Activated T-helper 17 cell treated with anti-CD3 and anti-CD28 coated beads, Interleukin-2, amount 50 U/mL, for 72 hours (primary cell): ENCODE measurements at regions not wholly inside any gene's neighbourhood (a gene's known extent, or its start where the extent isn't known, plus 50 kb on each side); places are given as distances from the start of the nearest gene placed in this dataset.
"Not testable (repeated sequence)": the region's sequence is repeated elsewhere in the genome, so short reads cannot be mapped to it uniquely, and the experiment has no call there.

Experiments used
- ATAC-seq: fragments of 150-1000 bp; cut with Tn5 transposase; replicated peaks from 2 replicates; pipeline ENCODE4 v1.10.0; 2021; ENCODE audit warnings: mild to moderate bottlenecking, moderate library complexity
- H3K27ac Mint-ChIP-seq: one replicate; pipeline ENCODE4 v1.8.0; 2022; ENCODE audit warnings: mixed read lengths
- H3K27me3 Mint-ChIP-seq: one replicate; pipeline ENCODE4 v1.8.0; 2022; ENCODE audit warnings: mixed read lengths
- H3K36me3 Mint-ChIP-seq: one replicate; pipeline ENCODE4 v1.8.0; 2022; ENCODE audit warnings: low read depth, mild to moderate bottlenecking, mixed read lengths
- H3K4me1 Mint-ChIP-seq: one replicate; pipeline ENCODE4 v1.8.0; 2022; ENCODE audit warnings: mixed read lengths
- H3K4me3 Mint-ChIP-seq: one replicate; pipeline ENCODE4 v1.8.0; 2022; ENCODE audit warnings: mild to moderate bottlenecking, mixed read lengths
- H3K9me3 Mint-ChIP-seq: one replicate; pipeline ENCODE4 v1.8.0; 2022; ENCODE audit warnings: mixed read lengths

- no peaks in the 10 kb centered on the region for H3K36me3 Mint-ChIP-seq
- no peak overlapping the region for H3K4me3 Mint-ChIP-seq
- ATAC-seq = no peak
- H3K27ac Mint-ChIP-seq = no peak overlapping the region
- H3K27me3 Mint-ChIP-seq = peaks cover 17% of the 10 kb centered on the region
- H3K4me1 Mint-ChIP-seq = no peaks in the 10 kb centered on the region
- H3K9me3 Mint-ChIP-seq = peaks cover 11% of the 10 kb centered on the region
Observed at GRCh38 chr2:19617257-19617848, 258.9 kb upstream of the OSR1 start.

GRCh38 chr2:19615402-19615801 lies 257.0 kb upstream of the OSR1 start:
- H3K36me3 Mint-ChIP-seq, H3K27ac Mint-ChIP-seq, ATAC-seq, H3K4me1 Mint-ChIP-seq, H3K4me3 Mint-ChIP-seq: not testable (repeated sequence)
- peaks cover 11% of the 10 kb centered on the region for H3K9me3 Mint-ChIP-seq
- peaks cover 19% of the 10 kb centered on the region for H3K27me3 Mint-ChIP-seq

- no peak overlapping the region for H3K27ac Mint-ChIP-seq
- ATAC-seq = no peak
- peaks cover 23% of the 10 kb centered on the region for H3K27me3 Mint-ChIP-seq
- no peaks in the 10 kb centered on the region for H3K36me3 Mint-ChIP-seq
- H3K4me3 Mint-ChIP-seq = no peak overlapping the region
- peaks cover 11% of the 10 kb centered on the region for H3K9me3 Mint-ChIP-seq
- H3K4me1 Mint-ChIP-seq = no peaks in the 10 kb centered on the region
Observed at GRCh38 chr2:19614066-19614465, 255.6 kb upstream of the OSR1 start.

GRCh38 chr2:19611491-19612332 lies 253.3 kb upstream of the OSR1 start:
- peaks cover 11% of the 10 kb centered on the region for H3K9me3 Mint-ChIP-seq
- H3K4me3 Mint-ChIP-seq = no peak overlapping the region
- ATAC-seq = no peak

GRCh38 chr2:19609266-19609665 lies 250.8 kb upstream of the OSR1 start:
- ATAC-seq = no peak
- Mint-ChIP-seq H3K9me3 (peaks cover 4% of the 10 kb centered on the region), H3K36me3 (no peaks in the 10 kb centered on the region), H3K27ac (no peak overlapping the region), H3K27me3 (peaks cover 21% of the 10 kb centered on the region), H3K4me3 (no peak overlapping the region), H3K4me1 (no peaks in the 10 kb centered on the region)

More at GRCh38 chr2:19611491-19612332, 253.3 kb upstream of the OSR1 start:
- peaks cover 21% of the 10 kb centered on the region for H3K27me3 Mint-ChIP-seq
- no peaks in the 10 kb centered on the region for H3K36me3 Mint-ChIP-seq
- no peak overlapping the region for H3K27ac Mint-ChIP-seq
- no peaks in the 10 kb centered on the region for H3K4me1 Mint-ChIP-seq

- Mint-ChIP-seq H3K27me3 (peaks cover 21% of the 10 kb centered on the region), H3K4me3 (no peak overlapping the region), H3K9me3 (peaks cover 4% of the 10 kb centered on the region), H3K36me3 (no peaks in the 10 kb centered on the region), H3K4me1 (no peaks in the 10 kb centered on the region), H3K27ac (no peak overlapping the region)
- no peak for ATAC-seq
Observed at GRCh38 chr2:19607931-19608771, 249.7 kb upstream of the OSR1 start.

- Mint-ChIP-seq H3K27ac (no peak overlapping the region), H3K9me3 (peaks cover 4% of the 10 kb centered on the region), H3K4me1 (no peaks in the 10 kb centered on the region), H3K27me3 (peaks cover 21% of the 10 kb centered on the region), H3K36me3 (no peaks in the 10 kb centered on the region), H3K4me3 (no peak overlapping the region)
- no peak for ATAC-seq
Observed at GRCh38 chr2:19607400-19607799, 249.0 kb upstream of the OSR1 start.

- peaks cover 7% of the 10 kb centered on the region for H3K9me3 Mint-ChIP-seq
- H3K27ac Mint-ChIP-seq = no peak overlapping the region
- H3K27me3 Mint-ChIP-seq = peaks cover 9% of the 10 kb centered on the region
- no peaks in the 10 kb centered on the region for H3K36me3 Mint-ChIP-seq
- no peak for ATAC-seq
- H3K4me1 Mint-ChIP-seq = no peaks in the 10 kb centered on the region
- H3K4me3 Mint-ChIP-seq = no peak overlapping the region
Observed at GRCh38 chr2:19600982-19601381, 242.6 kb upstream of the OSR1 start.

- Mint-ChIP-seq H3K27ac (no peak overlapping the region), H3K27me3 (peaks cover 9% of the 10 kb centered on the region), H3K36me3 (no peaks in the 10 kb centered on the region), H3K9me3 (peaks cover 7% of the 10 kb centered on the region), H3K4me1 (no peaks in the 10 kb centered on the region), H3K4me3 (no peak overlapping the region)
- ATAC-seq = no peak
Observed at GRCh38 chr2:19600506-19600905, 242.1 kb upstream of the OSR1 start.

- Mint-ChIP-seq H3K27me3 (peaks cover 9% of the 10 kb centered on the region), H3K36me3 (no peaks in the 10 kb centered on the region)
Observed at GRCh38 chr2:19598971-19599370, 240.5 kb upstream of the OSR1 start.

GRCh38 chr2:19592197-19592596 lies 233.8 kb upstream of the OSR1 start:
- H3K36me3 Mint-ChIP-seq = no peaks in the 10 kb centered on the region
- H3K4me1 Mint-ChIP-seq = no peaks in the 10 kb centered on the region
- no peaks in the 10 kb centered on the region for H3K9me3 Mint-ChIP-seq
- H3K27ac Mint-ChIP-seq = no peak overlapping the region
- ATAC-seq = no peak
- no peak overlapping the region for H3K4me3 Mint-ChIP-seq
- peaks cover 2% of the 10 kb centered on the region for H3K27me3 Mint-ChIP-seq

More at GRCh38 chr2:19598971-19599370, 240.5 kb upstream of the OSR1 start:
- Mint-ChIP-seq H3K4me3 (no peak overlapping the region), H3K4me1 (no peaks in the 10 kb centered on the region), H3K9me3 (peaks cover 3% of the 10 kb centered on the region), H3K27ac (no peak overlapping the region)
- no peak for ATAC-seq

- Mint-ChIP-seq H3K36me3 (no peaks in the 10 kb centered on the region), H3K27me3 (no peaks in the 10 kb centered on the region), H3K9me3 (no peaks in the 10 kb centered on the region), H3K4me1 (no peaks in the 10 kb centered on the region), H3K4me3 (no peak overlapping the region), H3K27ac (no peak overlapping the region)
- no peak for ATAC-seq
Observed at GRCh38 chr2:19589791-19590190, 231.4 kb upstream of the OSR1 start.

- no peaks in the 10 kb centered on the region for H3K4me1 Mint-ChIP-seq
- H3K27ac Mint-ChIP-seq = no peak overlapping the region
- ATAC-seq = no peak
- peaks cover 19% of the 10 kb centered on the region for H3K27me3 Mint-ChIP-seq
- H3K36me3 Mint-ChIP-seq = no peaks in the 10 kb centered on the region
- H3K4me3 Mint-ChIP-seq = no peak overlapping the region
- H3K9me3 Mint-ChIP-seq = no peaks in the 10 kb centered on the region
Observed at GRCh38 chr2:19580830-19581229, 222.4 kb upstream of the OSR1 start.

- peaks cover 19% of the 10 kb centered on the region for H3K27me3 Mint-ChIP-seq
- H3K4me1 Mint-ChIP-seq = no peaks in the 10 kb centered on the region
- ATAC-seq = no peak
- H3K4me3 Mint-ChIP-seq = no peak overlapping the region
- no peaks in the 10 kb centered on the region for H3K9me3 Mint-ChIP-seq
- H3K36me3 Mint-ChIP-seq = no peaks in the 10 kb centered on the region
- no peak overlapping the region for H3K27ac Mint-ChIP-seq
Observed at GRCh38 chr2:19580264-19580663, 221.8 kb upstream of the OSR1 start.
